ENCODE measurements at regions not wholly inside any gene's neighbourhood (a gene's known extent, or its start where the extent isn't known, plus 50 kb on each side); places are given as distances from the start of the nearest gene placed in this dataset.

GRCh38 chr15:38696109-38696727, 131.6 kb upstream of the RASGRP1 start:
- no peak for DNase-seq (ENCODE audit: low spot score)

DNA sequence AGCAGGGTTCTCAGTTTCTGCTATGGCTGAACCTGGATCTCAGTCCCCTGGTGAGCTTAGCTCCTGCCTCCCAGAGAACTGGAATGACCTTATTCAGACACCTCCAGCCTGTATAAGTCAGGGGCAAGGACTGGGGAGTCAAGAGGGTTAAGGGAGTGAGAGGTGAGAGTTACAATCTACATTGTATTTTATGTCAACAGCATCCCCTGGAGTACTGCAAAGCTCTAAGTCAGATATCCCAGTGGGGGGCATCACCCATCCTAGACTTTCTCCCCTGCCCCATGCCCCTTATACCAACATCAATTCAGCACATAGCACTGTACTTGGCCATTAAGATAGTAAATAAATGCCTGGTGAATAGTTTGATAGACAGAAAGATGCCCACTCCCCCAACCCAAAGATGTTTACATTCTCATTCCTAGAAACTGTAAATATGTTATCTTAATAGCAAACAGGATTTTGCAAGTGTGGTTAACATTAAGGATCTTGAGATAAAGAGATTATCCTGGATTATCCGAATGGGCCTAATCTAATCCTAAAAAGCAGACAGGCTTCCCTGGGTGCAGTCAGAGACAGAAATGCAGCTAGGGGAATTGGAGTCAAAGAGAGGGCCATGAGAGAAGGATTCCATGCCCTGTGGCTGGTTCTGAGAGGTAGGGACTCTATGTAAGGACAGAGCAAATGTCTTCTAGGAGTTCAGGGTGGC, 132.3 kb upstream of the RASGRP1 start:
- DNase-seq (ENCODE audit: low spot score): no peak

- no peak for DNase-seq (ENCODE audit: low spot score)
Observed at GRCh38 chr15:38698254-38698653, 133.6 kb upstream of the RASGRP1 start.

- DNase-seq (ENCODE audit: low spot score): peak; percentile 22
Observed at GRCh38 chr15:38699633-38700230, 135.1 kb upstream of the RASGRP1 start.

DNA sequence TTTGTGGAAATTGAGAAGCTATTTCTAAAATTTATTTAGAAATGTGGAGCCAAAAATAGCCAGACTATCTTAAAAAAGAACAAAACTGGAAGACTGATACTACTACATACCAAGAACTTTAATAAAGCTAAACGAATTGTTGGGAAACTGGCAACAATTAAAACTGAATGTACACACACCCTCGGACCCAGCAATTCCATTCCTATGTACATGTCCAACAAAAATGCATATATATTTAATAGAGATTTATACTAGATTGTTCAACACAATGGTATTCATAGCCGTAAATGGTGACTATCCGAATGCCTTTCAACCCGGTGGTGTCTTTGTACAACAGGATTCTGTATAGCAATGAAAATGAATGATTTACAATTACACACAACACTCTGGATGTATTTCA, 136.5 kb upstream of the RASGRP1 start:
- no peak for DNase-seq (ENCODE audit: low spot score)

DNA sequence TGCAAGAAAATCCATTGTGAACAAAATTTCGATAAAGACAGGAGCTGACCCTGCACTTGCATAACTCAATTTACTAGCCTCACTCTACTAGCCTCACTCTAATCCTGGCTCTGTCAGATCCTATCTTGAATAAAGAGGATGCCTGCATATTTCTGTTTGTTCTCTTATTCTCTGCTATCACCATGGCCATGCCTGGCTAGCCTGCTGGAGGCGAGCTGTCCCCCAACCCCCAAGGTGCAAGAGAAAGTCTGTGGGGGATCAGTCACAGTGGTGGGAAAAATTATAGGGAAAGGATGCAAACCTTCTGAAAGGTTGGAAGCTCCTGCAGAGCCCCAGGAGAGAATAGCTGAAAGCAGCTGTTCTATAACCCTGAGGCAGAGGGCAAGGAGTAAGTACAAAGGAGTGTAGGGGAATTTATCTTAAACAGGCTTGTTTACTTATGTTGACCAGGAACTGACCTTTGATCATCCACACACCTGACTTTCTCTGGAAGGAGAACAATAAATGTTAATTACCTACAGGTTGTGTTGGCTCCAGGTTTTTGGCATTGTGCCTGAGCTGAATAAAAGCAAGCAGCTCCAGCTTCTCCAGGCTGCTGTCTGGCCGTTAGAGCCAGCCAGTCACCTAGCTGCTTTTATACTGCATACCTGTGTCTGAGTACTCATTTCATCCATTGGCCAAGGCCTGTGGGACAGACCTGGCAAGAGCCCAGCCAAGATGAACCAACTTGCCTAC, 137.7 kb upstream of the RASGRP1 start:
- DNase-seq (ENCODE audit: low spot score): no peak

GRCh38 chr15:38705436-38706219, 141.0 kb upstream of the RASGRP1 start:
- DNase-seq (ENCODE audit: low spot score): no peak

DNA sequence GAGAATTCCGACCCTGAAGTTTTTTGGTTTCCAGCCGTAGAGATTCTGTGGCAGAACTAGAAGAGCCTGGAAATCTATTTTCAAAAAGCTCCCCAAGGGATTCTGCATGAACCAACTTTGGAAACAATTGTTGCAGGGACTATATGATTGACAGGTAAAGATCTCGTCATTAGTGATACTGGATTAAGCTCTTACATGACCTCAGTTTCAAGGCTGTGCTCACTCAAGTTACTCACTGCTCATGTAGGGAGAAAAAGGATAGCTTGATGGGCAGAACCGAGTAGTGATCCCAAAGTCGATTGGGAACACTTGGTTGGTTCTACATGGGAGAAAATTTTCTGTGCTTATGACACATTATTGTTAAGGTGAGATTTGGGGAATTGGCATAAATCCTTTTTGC, 142.3 kb upstream of the RASGRP1 start:
- DNase-seq (ENCODE audit: low spot score): no peak

DNA sequence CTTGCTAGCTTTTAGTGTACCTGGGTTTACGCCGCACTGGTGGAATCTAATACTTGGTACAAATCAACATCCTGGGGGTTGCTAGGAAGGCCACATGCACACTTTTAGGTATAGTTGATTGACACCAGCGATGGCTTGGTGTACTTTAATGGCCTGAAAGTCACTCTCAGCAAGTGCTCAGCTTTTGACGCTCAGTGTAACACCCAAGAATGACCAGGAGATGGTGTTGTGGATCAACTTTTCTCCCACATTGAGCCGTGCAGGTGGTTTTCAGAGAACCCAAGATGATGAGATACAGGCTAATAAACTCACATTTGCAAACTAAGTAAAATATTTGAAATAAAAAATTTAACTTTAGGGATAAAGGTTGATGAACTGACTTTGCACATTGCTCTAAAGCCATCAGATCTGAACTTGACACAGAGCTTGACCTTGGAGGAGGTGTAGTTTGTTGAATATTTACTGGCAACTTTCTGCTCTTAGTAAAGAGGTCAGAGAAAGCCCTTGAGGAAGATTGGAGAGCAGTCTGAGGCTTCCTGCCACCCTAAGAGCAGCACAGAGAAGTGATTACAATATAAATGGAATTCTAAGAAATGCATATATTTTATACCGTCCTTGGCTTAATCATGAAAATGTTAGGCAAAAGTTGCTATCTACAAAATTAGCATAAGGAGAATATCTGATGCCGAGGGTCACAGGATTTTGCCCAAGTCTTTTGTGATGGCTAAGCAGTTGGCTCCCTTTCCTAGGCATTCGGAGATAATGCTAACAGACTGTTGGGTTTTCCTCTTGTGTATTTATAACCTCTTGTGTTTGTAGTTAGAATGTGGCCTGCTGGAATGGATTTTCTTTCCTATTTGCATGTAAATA, 143.4 kb upstream of the RASGRP1 start:
- no peak for DNase-seq (ENCODE audit: low spot score)

GRCh38 chr15:38708672-38709180, 144.1 kb upstream of the RASGRP1 start:
- DNase-seq (ENCODE audit: low spot score): no peak

DNA sequence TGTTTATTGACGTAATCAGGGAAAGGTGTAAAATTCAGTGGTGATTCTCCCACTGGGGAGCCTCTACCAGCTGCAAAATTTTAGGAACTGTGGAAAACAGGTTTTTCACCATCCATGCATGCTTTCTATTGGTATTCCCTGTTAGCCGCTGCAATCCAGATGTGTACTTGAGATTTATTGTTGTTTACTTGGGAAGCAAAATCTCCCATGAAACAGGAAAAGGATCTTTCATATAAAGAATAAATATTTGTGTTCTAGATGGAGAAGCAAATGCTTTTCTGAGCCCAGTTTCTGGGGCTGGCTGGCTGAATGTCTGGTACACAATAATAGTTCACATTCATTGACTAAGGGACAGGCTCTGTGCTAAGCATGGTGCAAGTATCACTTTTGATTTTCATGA, 144.6 kb upstream of the RASGRP1 start:
- DNase-seq (ENCODE audit: low spot score): no peak

DNA sequence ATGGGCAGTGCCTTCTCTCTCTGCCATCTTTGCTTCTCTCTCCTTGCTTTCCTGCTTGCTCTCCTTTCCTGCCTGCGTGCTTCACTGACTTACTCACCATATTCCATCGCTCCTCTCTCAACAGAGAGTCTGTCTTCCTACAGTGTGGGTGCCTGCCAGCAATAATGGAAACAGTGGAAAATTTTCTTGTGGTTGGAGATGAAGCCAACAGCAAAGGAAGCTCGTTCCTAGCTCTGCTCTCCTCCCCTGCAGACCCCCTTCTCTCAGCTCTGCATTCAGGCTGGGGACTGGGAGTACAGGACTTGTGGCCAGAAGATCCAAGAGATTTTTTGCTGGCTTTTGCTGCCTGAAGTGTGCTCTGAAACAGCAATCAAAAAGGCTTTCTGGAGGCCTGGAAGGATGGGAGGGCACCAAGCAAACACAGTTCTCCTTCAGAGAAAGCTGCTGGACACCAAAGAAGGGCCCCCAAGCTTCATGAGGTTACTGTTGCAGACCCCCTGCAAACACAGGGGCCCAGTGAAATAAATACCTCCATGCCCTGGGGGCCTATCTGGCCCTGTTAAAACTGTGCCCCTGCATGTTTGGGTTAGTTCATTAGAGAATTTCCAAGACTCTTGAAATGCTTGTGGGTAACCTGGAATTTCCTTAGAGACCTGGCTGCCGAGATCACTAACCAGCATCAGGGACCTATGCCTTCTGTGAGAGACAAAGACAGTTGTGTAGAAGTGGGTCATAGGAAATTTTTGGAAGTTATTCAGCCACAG, 149.9 kb upstream of the RASGRP1 start:
- DNase-seq (ENCODE audit: low spot score): no peak

- DNase-seq (ENCODE audit: low spot score): no peak
Observed at GRCh38 chr15:38720893-38721567, 156.4 kb upstream of the RASGRP1 start.

DNA sequence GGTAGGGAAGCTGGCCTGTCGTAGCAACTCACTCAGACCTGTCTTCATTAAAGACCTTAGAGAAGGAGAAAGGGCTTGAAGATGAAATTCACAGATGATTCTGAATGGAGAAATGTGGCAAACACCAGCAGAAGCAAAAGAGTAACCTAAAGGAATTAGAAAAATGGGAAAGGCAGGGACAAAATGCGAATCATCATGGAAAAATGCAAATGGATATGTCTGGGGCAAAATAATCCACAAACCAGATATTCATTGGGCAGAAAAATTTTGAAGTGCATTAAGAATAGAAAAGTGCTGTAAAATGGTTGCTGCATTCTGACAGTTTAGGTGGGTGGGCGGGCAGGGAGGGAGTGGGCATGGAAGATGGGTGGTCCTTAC, 156.9 kb upstream of the RASGRP1 start:
- DNase-seq (ENCODE audit: low spot score): no peak

- DNase-seq (ENCODE audit: low spot score): no peak
Observed at GRCh38 chr15:38722236-38722635, 157.6 kb upstream of the RASGRP1 start.

DNA sequence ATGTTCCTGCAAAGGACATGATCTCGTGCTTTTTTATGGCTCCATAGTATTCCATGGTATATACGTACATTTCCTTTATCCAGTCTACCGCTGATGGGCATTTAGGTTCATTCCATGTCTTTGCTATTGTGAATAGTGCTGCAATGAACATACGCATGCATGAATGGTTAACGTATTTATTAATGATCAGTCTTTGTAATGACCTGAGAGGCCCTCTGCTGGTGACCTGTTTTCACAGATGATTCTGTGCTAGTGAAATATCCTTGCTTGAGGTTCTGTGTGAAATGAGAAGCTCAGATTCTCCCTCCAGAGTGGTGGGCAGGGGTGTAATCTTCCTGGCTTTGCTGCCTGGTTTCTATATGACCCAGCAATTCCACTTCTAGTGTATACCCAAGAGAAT, 160.2 kb upstream of the RASGRP1 start:
- no peak for DNase-seq (ENCODE audit: low spot score)

GRCh38 chr15:38726187-38726586, 161.6 kb upstream of the RASGRP1 start:
- DNase-seq (ENCODE audit: low spot score): no peak

DNA sequence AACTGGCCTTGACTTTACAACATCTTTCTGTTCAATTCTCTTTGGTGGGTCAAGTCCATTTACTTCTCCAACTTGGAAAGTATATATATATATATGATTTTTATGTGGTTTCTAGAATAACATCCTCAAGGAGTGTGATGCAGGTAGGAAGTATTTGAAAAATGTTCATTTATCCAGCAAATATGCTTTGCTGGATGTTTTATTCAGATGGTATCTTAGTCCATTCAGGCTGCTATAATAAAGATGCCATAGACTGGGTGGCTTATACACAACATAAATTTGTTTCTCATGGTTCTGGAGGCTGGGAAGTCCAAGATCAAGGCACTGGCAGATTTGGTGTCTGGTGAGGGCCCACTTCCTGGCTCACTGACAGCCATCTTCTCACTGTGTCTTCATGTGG, 168.7 kb upstream of the RASGRP1 start:
- no peak for DNase-seq (ENCODE audit: low spot score)

- no peak for DNase-seq (ENCODE audit: low spot score)
Observed at GRCh38 chr15:38740206-38740605, 175.6 kb upstream of the RASGRP1 start.

GRCh38 chr15:38743147-38743546, 178.5 kb upstream of the RASGRP1 start:
- no peak for DNase-seq (ENCODE audit: low spot score)
